ENCODE measurements at regions not wholly inside any gene's neighbourhood (a gene's known extent, or its start where the extent isn't known, plus 50 kb on each side); places are given as distances from the start of the nearest gene placed in this dataset.

- TF ChIP-seq, protein P1, sequence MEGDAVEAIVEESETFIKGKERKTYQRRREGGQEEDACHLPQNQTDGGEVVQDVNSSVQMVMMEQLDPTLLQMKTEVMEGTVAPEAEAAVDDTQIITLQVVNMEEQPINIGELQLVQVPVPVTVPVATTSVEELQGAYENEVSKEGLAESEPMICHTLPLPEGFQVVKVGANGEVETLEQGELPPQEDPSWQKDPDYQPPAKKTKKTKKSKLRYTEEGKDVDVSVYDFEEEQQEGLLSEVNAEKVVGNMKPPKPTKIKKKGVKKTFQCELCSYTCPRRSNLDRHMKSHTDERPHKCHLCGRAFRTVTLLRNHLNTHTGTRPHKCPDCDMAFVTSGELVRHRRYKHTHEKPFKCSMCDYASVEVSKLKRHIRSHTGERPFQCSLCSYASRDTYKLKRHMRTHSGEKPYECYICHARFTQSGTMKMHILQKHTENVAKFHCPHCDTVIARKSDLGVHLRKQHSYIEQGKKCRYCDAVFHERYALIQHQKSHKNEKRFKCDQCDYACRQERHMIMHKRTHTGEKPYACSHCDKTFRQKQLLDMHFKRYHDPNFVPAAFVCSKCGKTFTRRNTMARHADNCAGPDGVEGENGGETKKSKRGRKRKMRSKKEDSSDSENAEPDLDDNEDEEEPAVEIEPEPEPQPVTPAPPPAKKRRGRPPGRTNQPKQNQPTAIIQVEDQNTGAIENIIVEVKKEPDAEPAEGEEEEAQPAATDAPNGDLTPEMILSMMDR (IDR thresholded peaks at IDR 0.05): no peak
- TF ChIP-seq POLR2A (IDR thresholded peaks at IDR 0.05): no peak
Measured at GRCh38 chr10:81034383-81034782, 496.7 kb downstream of the SH2D4B start.
